GM12878 (cell line): ENCODE measurements at regions not wholly inside any gene's neighbourhood (a gene's known extent, or its start where the extent isn't known, plus 50 kb on each side); places are given as distances from the start of the nearest gene placed in this dataset.

Experiments used
- ATAC-seq: fragments of 200-7000 bp; cut with Tn5 transposase; 3 replicates; pipeline ENCODE4 v1.9.1; 2020; ENCODE audit warnings: mild to moderate bottlenecking, moderate library complexity
- BruUV-seq: library from RNA; stranded (reverse); fragments of 400-500 nt; replicated peaks from 2 replicates; lab custom pipeline; 2021; lab: Mats Ljungman, UMichigan
- CTCF ChIA-PET: fragments of 300-600 bp; sonication (Branson Sonifier 250); formaldehyde crosslinking; extraction: SDS; loops from one replicate; lab custom pipeline; 2021; ENCODE audit warnings: inconsistent platforms; lab: Yijun Ruan, JAX
- POLR2A ChIA-PET: fragments of 350-600 bp; formaldehyde crosslinking; extraction: SDS; loops from one replicate; lab custom pipeline; 2021; ENCODE audit warnings: inconsistent platforms; lab: Charles Lee
- RAD21 ChIA-PET: fragments of 300-600 bp; sonication (Branson Sonifier 250); formaldehyde crosslinking; loops from one replicate; lab custom pipeline; 2023; ENCODE audit warnings: antibody characterized with exemption; ENCODE audit not compliant: unreplicated experiment; lab: Charles Lee
- SMC1A ChIA-PET: fragments of 300-600 bp; sonication (Branson Sonifier 250); formaldehyde crosslinking; loops from one replicate; lab custom pipeline; 2023; ENCODE audit not compliant: unreplicated experiment, uncharacterized antibody; lab: Charles Lee
- DNase-seq: peaks from one replicate; pipeline ENCODE4 v3.0.0-alpha.2; 2011; ENCODE audit warnings: low read depth, low spot score
- FAIRE-seq: peaks from 3 replicates; lab custom pipeline; 2011; peaks lifted over from hg19 to GRCh38; lab: Jason Lieb, UNC
- H2AFZ ChIP-seq: 2 replicates; pipeline ENCODE4 v1.6.0; 2011; ENCODE audit warnings: low read depth, low read length, control low read depth; ENCODE audit not compliant: control insufficient read depth
- H3K27ac ChIP-seq: 2 replicates; pipeline ENCODE4 v1.5.1; 2011; ENCODE audit warnings: control low read depth; ENCODE audit not compliant: control insufficient read depth, insufficient read depth
- H3K27me3 ChIP-seq, 2 experiments: replicated peaks in 1 of 2; 2 replicates each; pipeline versions ENCODE4 v1.6.0 to v1.6.1; 2011; ENCODE audit warnings: low read length in 1 of 2; ENCODE audit not compliant: control insufficient read depth in 2 of 2, insufficient read depth in 2 of 2
- H3K36me3 ChIP-seq, 2 experiments: 2 replicates each; pipeline ENCODE4 v1.5.1; 2011; ENCODE audit warnings: low read length in 1 of 2; ENCODE audit not compliant: control insufficient read depth in 2 of 2, insufficient read depth in 2 of 2
- H3K4me1 ChIP-seq: 2 replicates; pipeline ENCODE4 v1.6.1; 2011; ENCODE audit warnings: mild to moderate bottlenecking, low read length, moderate library complexity, mixed read lengths; ENCODE audit not compliant: control insufficient read depth, insufficient read depth
- H3K4me2 ChIP-seq: 2 replicates; pipeline ENCODE4 v1.6.0; 2011; ENCODE audit warnings: control low read depth; ENCODE audit not compliant: control insufficient read depth, insufficient read depth
- H3K4me3 ChIP-seq: fragments of 200-600 bp; sonication (generic); 2 replicates; pipeline ENCODE4 v1.5.1; 2016
- H3K79me2 ChIP-seq: 2 replicates; pipeline ENCODE4 v1.6.0; 2011; ENCODE audit warnings: low read length; ENCODE audit not compliant: control insufficient read depth, insufficient read depth
- H3K9ac ChIP-seq: 2 replicates; pipeline ENCODE4 v1.8.0; 2011; ENCODE audit warnings: low read length, control low read depth, mixed read lengths; ENCODE audit not compliant: control insufficient read depth, insufficient read depth
- H3K9me3 ChIP-seq: replicated peaks from 3 replicates; pipeline ENCODE4 v1.5.1; 2011; ENCODE audit warnings: mild to moderate bottlenecking, low read length; ENCODE audit not compliant: control insufficient read depth, insufficient read depth
- H4K20me1 ChIP-seq: 2 replicates; pipeline ENCODE4 v1.6.0; 2011; ENCODE audit not compliant: control insufficient read depth, insufficient read depth
- E2F8 ChIP-seq: fragments of 450-650 bp; IDR thresholded peaks from 2 replicates; pipeline ENCODE4 v1.6.1; 2018; ENCODE audit warnings: mild to moderate bottlenecking, low read depth, moderate library complexity; ENCODE audit not compliant: partially characterized antibody
- PML ChIP-seq: IDR thresholded peaks from 2 replicates; pipeline ENCODE4 v1.6.1; 2012; ENCODE audit warnings: low read length, inconsistent platforms
- SPI1 ChIP-seq: IDR thresholded peaks from 2 replicates; pipeline ENCODE4 v1.6.1; 2011; ENCODE audit warnings: low read depth, mild to moderate bottlenecking, low read length, moderate library complexity, borderline replicate concordance; ENCODE audit not compliant: insufficient read depth
- TARDBP ChIP-seq: IDR thresholded peaks from 2 replicates; pipeline ENCODE4 v1.6.1; 2016; ENCODE audit warnings: borderline replicate concordance
- ZBTB40 ChIP-seq: fragments of 450-650 bp; IDR thresholded peaks from 2 replicates; pipeline ENCODE4 v1.6.1; 2016; ENCODE audit warnings: mild to moderate bottlenecking, moderate library complexity, borderline replicate concordance
- ZNF217 ChIP-seq: fragments of 450-650 bp; IDR thresholded peaks from 2 replicates; pipeline ENCODE4 v1.6.1; 2017; ENCODE audit warnings: antibody characterized with exemption, mild to moderate bottlenecking
- WGBS: methylation state at CpG from one replicate; pipeline ENCODE4 v1.1.6; 2016; ENCODE audit warnings: low lambda C conversion rate; ENCODE audit not compliant: insufficient replicate concordance, insufficient coverage; ENCODE audit errors: missing lambda C conversion rate; 5-methylcytosine and 5-hydroxymethylcytosine counted together
- in situ Hi-C: fragments of 300-500 bp; cut with MboI; formaldehyde crosslinking; loops from 9 replicates; pipeline ENCODE4 v1.14.3; 2018; ENCODE audit warnings: mixed read lengths
- intact Hi-C: fragments of 100-400 bp; cut with micrococcal nuclease; formaldehyde crosslinking; loops from one replicate; pipeline ENCODE4 v1.14.2; 2022; ENCODE audit not compliant: unreplicated experiment

- H3K9me3 ChIP-seq = no peaks in the 10 kb centered on the region; the same call in 2 of the 3 replicates
- FAIRE-seq (no peak), DNase-seq (no peak), ATAC-seq (no peak)
- WGBS = 53% methylated on average over 27 of the region's 27 CpGs
- no peak overlapping the region for H3K4me3 ChIP-seq
- no peaks in the 10 kb centered on the region for H4K20me1 ChIP-seq
- H3K4me1 ChIP-seq = no peaks in the 10 kb centered on the region
- no peak overlapping the region for H3K9ac ChIP-seq
- no peaks in the 10 kb centered on the region for H3K27me3 ChIP-seq
- no peak overlapping the region for H2AFZ ChIP-seq
- no peaks in the 10 kb centered on the region for H3K79me2 ChIP-seq
- ChIA-PET CTCF (no interaction called here), POLR2A (no interaction called here), RAD21 (no interaction called here), SMC1A (no interaction called here)
- H3K4me2 ChIP-seq = no peak overlapping the region
- no peaks in the 10 kb centered on the region for H3K36me3 ChIP-seq
- intact Hi-C loops (no loop called here), in situ Hi-C loops (no loop called here)
- TF ChIP-seq TARDBP (no peak), ZBTB40 (no peak), ZNF217 (no peak), SPI1 (no peak), PML (no peak), E2F8 (no peak)
- H3K27ac ChIP-seq = no peak overlapping the region
- no TSS peak for BruUV-seq
Measured at GRCh38 chr18:78893281-78894032, 86.2 kb upstream of the SALL3 start.
